ENCODE measurements at regions not wholly inside any gene's neighbourhood (a gene's known extent, or its start where the extent isn't known, plus 50 kb on each side); places are given as distances from the start of the nearest gene placed in this dataset.

GRCh38 chr3:124401843-124402242, 328.4 kb upstream of the UMPS start (continued):
- no peak for TF ChIP-seq CHD7 (IDR thresholded peaks at IDR 0.05; ENCODE audit: insufficient replicate concordance, low read length)
- no peak for TF ChIP-seq SRF (IDR thresholded peaks at IDR 0.05; ENCODE audit: low read depth, low read length)
- TF ChIP-seq CTCF (IDR thresholded peaks at IDR 0.05; ENCODE audit: control extremely low read depth in 1 of 3, insufficient read depth in 1 of 3, low read depth in 1 of 3, low read length in 3 of 3), result no peak
- no peak for TF ChIP-seq BACH1 (IDR thresholded peaks at IDR 0.05; ENCODE audit: low read length)
- no peak for TF ChIP-seq CBX8 (IDR thresholded peaks at IDR 0.05; ENCODE audit: borderline replicate concordance, low read depth, low read length)
- TF ChIP-seq GABPA (IDR thresholded peaks at IDR 0.05; ENCODE audit: borderline replicate concordance, insufficient read depth, low read length), result no peak
